Vagina (tissue), 2 donors: ENCODE measurements at regions not wholly inside any gene's neighbourhood (a gene's known extent, or its start where the extent isn't known, plus 50 kb on each side); places are given as distances from the start of the nearest gene placed in this dataset.

Experiments used
- CTCF ChIP-seq, 3 experiments: fragments of 450-650 bp in 2 of 3; fragments of 200-600 bp in 1 of 3; sonication (generic) in 1 of 3; IDR thresholded peaks; one replicate each; pipeline ENCODE4 v1.5.1; 2017 to 2019; ENCODE audit warnings: antibody characterized with exemption in 3 of 3, mild to moderate bottlenecking in 2 of 3, moderate library complexity in 2 of 3
- POLR2A ChIP-seq, 2 donors: fragments of 450-650 bp; IDR thresholded peaks; one replicate each; pipeline ENCODE4 v1.6.1; 2017; ENCODE audit warnings: antibody characterized with exemption in 2 of 2, mild to moderate bottlenecking in 2 of 2, moderate library complexity in 2 of 2

GRCh38 chr3:115384381-115384780, 237.3 kb upstream of the ZBTB20 start:
- TF ChIP-seq POLR2A (IDR thresholded peaks at IDR 0.05) (no peak), CTCF (IDR thresholded peaks at IDR 0.05) (no peak)
